OCI-LY1 (cell line): ENCODE measurements at regions not wholly inside any gene's neighbourhood (a gene's known extent, or its start where the extent isn't known, plus 50 kb on each side); places are given as distances from the start of the nearest gene placed in this dataset.

ENCODE experiments used
- H2AFZ ChIP-seq: fragments of 200-600 bp; sonication (generic), shearing (Covaris generic); 2 replicates; pipeline ENCODE4 v1.6.0; 2014; ENCODE audit warnings: antibody characterized with exemption, mild to moderate bottlenecking, low read length
- H3F3A ChIP-seq: fragments of 200-600 bp; sonication (generic), shearing (Covaris generic); 2 replicates; pipeline ENCODE4 v1.6.0; 2014; ENCODE audit warnings: mild to moderate bottlenecking, antibody characterized with exemption, low read length, moderate library complexity; ENCODE audit not compliant: insufficient read depth
- H3K27ac ChIP-seq: fragments of 200-600 bp; sonication (generic); 2 replicates; pipeline ENCODE4 v1.5.1; 2014; ENCODE audit warnings: low read length, mixed run types, mild to moderate bottlenecking, low read depth; ENCODE audit not compliant: poor library complexity, severe bottlenecking
- H3K27me3 ChIP-seq: fragments of 200-600 bp; sonication (generic); 2 replicates; pipeline ENCODE4 v1.6.0; 2014; ENCODE audit warnings: antibody characterized with exemption, mild to moderate bottlenecking, low read length, moderate library complexity; ENCODE audit not compliant: insufficient read depth
- H3K36me3 ChIP-seq: fragments of 200-600 bp; sonication (generic); 2 replicates; pipeline ENCODE4 v1.6.1; 2014; ENCODE audit warnings: mild to moderate bottlenecking, antibody characterized with exemption, low read length, moderate library complexity, mixed read lengths; ENCODE audit not compliant: insufficient read depth
- H3K4me1 ChIP-seq: fragments of 200-600 bp; sonication (generic); 2 replicates; pipeline ENCODE4 v1.5.1; 2014; ENCODE audit warnings: mild to moderate bottlenecking, low read length, moderate library complexity; ENCODE audit not compliant: insufficient read depth, severe bottlenecking
- H3K4me2 ChIP-seq: fragments of 200-600 bp; sonication (generic), shearing (Covaris generic); 2 replicates; pipeline ENCODE4 v1.6.1; 2014; ENCODE audit warnings: low read length
- H3K4me3 ChIP-seq: fragments of 200-600 bp; sonication (generic); 2 replicates; pipeline ENCODE4 v1.5.1; 2014; ENCODE audit warnings: low read length, low read depth, mild to moderate bottlenecking, mixed read lengths; ENCODE audit not compliant: poor library complexity, severe bottlenecking
- H3K79me2 ChIP-seq: fragments of 200-600 bp; shearing (Covaris generic); 2 replicates; pipeline ENCODE4 v1.6.1; 2016; ENCODE audit warnings: mixed run types, low read length, mixed read lengths; ENCODE audit not compliant: insufficient read depth
- H3K9ac ChIP-seq: fragments of 200-600 bp; sonication (generic), shearing (Covaris generic); 2 replicates; pipeline ENCODE4 v1.6.1; 2014; ENCODE audit warnings: mild to moderate bottlenecking, low read length, mixed read lengths
- H3K9me2 ChIP-seq: fragments of 200-600 bp; sonication (generic), shearing (Covaris generic); 2 replicates; pipeline ENCODE4 v1.6.1; 2014; ENCODE audit warnings: low read depth, mild to moderate bottlenecking, low read length, mixed read lengths
- H3K9me3 ChIP-seq: fragments of 200-600 bp; shearing (Covaris generic); 2 replicates; pipeline ENCODE4 v1.6.1; 2014; ENCODE audit warnings: low read length, mixed read lengths
- H4K20me1 ChIP-seq: fragments of 200-600 bp; sonication (generic), shearing (Covaris generic); 2 replicates; pipeline ENCODE4 v1.6.0; 2016; ENCODE audit warnings: mild to moderate bottlenecking, low read length; ENCODE audit not compliant: insufficient read depth
- EZH2 ChIP-seq: fragments of 200-600 bp; sonication (generic), shearing (Covaris generic); IDR thresholded peaks from 2 replicates; pipeline ENCODE4 v1.8.0; 2017; ENCODE audit warnings: borderline replicate concordance, mixed run types, mild to moderate bottlenecking, antibody characterized with exemption, low read length, moderate library complexity, mixed read lengths
- TF ChIP-seq, protein P1 (sequence below): fragments of 200-600 bp; sonication (generic), shearing (Covaris generic); IDR thresholded peaks from 2 replicates; pipeline ENCODE4 v1.5.1; 2017; ENCODE audit warnings: mild to moderate bottlenecking, antibody characterized with exemption, low read length, moderate library complexity, mixed read lengths

DNA sequence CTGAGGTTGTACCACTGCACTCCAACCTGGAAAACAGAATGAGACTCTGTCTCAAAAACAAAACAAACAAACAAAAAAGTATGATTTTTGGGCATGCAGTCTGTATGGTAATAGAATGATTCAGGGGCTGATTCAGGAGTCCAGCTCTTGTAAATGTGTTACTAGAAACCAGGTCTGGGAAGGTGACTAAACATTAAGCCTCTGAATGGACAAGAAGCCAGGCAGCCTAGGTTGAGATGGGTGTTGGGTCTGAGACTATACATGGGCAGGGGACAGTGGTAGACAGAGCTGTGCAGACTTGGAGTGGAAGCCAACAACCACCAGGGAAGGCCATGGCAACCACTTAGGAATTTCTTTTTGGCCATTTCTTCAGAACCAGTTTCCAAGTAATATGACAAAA is 64.9 kb upstream of the TLE1 start:
- Histone ChIP-seq H3K9me2 (no peaks in the 10 kb centered on the region), H4K20me1 (no peaks in the 10 kb centered on the region), H3K27ac (no peak overlapping the region), H3K4me2 (no peak overlapping the region), H3K9me3 (no peaks in the 10 kb centered on the region), H3K27me3 (peaks cover 12% of the 10 kb centered on the region; the same call in 1 of the 2 replicates), H3K79me2 (no peaks in the 10 kb centered on the region), H2AFZ (no peak overlapping the region), H3K4me1 (no peaks in the 10 kb centered on the region), H3F3A (no peaks in the 10 kb centered on the region), H3K9ac (no peak overlapping the region), H3K36me3 (no peaks in the 10 kb centered on the region), H3K4me3 (no peak overlapping the region)
- TF ChIP-seq, protein P1, sequence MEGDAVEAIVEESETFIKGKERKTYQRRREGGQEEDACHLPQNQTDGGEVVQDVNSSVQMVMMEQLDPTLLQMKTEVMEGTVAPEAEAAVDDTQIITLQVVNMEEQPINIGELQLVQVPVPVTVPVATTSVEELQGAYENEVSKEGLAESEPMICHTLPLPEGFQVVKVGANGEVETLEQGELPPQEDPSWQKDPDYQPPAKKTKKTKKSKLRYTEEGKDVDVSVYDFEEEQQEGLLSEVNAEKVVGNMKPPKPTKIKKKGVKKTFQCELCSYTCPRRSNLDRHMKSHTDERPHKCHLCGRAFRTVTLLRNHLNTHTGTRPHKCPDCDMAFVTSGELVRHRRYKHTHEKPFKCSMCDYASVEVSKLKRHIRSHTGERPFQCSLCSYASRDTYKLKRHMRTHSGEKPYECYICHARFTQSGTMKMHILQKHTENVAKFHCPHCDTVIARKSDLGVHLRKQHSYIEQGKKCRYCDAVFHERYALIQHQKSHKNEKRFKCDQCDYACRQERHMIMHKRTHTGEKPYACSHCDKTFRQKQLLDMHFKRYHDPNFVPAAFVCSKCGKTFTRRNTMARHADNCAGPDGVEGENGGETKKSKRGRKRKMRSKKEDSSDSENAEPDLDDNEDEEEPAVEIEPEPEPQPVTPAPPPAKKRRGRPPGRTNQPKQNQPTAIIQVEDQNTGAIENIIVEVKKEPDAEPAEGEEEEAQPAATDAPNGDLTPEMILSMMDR = no peak
- no peak for TF ChIP-seq EZH2

DNA sequence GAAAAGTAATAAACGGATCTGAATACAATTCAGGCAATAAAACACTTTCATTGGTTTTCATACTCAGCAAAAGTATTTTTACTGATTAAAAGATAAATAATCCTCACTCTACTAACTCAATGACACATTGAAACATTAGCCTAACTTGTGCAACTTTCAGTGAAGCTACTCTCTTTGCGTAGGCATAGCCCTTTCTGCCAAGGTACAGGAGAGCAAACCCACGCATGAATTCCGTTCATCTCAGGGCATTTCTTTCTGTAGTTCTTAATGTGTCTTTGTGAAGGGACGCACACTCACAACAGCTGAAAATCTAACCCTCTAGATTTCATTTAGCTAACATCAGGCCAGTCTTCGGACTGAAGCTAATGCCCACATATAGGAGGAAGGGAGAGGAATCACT is 66.4 kb upstream of the TLE1 start:
- no peaks in the 10 kb centered on the region for H4K20me1 ChIP-seq

GRCh38 chr9:81756561-81756960 is 67.2 kb upstream of the TLE1 start:
- H3K27ac ChIP-seq = no peak overlapping the region
- H3K4me1 ChIP-seq = no peaks in the 10 kb centered on the region
- no peaks in the 10 kb centered on the region for H4K20me1 ChIP-seq
- no peaks in the 10 kb centered on the region for H3F3A ChIP-seq
- no peaks in the 10 kb centered on the region for H3K79me2 ChIP-seq
- H3K27me3 ChIP-seq = peaks cover 12% of the 10 kb centered on the region; the same call in 1 of the 2 replicates
- H3K4me3 ChIP-seq = no peak overlapping the region
- H3K9me3 ChIP-seq = no peaks in the 10 kb centered on the region
- no peak overlapping the region for H3K9ac ChIP-seq
- no peak overlapping the region for H3K4me2 ChIP-seq
- no peak for TF ChIP-seq EZH2
- TF ChIP-seq, protein P1 = no peak
- no peaks in the 10 kb centered on the region for H3K9me2 ChIP-seq
- H3K36me3 ChIP-seq = no peaks in the 10 kb centered on the region
- no peak overlapping the region for H2AFZ ChIP-seq

More for the DNA sequence above, 66.4 kb upstream of the TLE1 start:
- Histone ChIP-seq H3K4me3 (no peak overlapping the region), H3K79me2 (no peaks in the 10 kb centered on the region), H2AFZ (no peak overlapping the region), H3K4me2 (no peak overlapping the region), H3F3A (no peaks in the 10 kb centered on the region), H3K27ac (no peak overlapping the region), H3K9ac (no peak overlapping the region), H3K4me1 (no peaks in the 10 kb centered on the region), H3K27me3 (peaks cover 12% of the 10 kb centered on the region; the same call in 1 of the 2 replicates), H3K36me3 (no peaks in the 10 kb centered on the region), H3K9me2 (no peaks in the 10 kb centered on the region), H3K9me3 (no peaks in the 10 kb centered on the region)
- TF ChIP-seq, protein P1 = no peak
- no peak for TF ChIP-seq EZH2
